ENCODE measurements at regions not wholly inside any gene's neighbourhood (a gene's known extent, or its start where the extent isn't known, plus 50 kb on each side); places are given as distances from the start of the nearest gene placed in this dataset.

DNA sequence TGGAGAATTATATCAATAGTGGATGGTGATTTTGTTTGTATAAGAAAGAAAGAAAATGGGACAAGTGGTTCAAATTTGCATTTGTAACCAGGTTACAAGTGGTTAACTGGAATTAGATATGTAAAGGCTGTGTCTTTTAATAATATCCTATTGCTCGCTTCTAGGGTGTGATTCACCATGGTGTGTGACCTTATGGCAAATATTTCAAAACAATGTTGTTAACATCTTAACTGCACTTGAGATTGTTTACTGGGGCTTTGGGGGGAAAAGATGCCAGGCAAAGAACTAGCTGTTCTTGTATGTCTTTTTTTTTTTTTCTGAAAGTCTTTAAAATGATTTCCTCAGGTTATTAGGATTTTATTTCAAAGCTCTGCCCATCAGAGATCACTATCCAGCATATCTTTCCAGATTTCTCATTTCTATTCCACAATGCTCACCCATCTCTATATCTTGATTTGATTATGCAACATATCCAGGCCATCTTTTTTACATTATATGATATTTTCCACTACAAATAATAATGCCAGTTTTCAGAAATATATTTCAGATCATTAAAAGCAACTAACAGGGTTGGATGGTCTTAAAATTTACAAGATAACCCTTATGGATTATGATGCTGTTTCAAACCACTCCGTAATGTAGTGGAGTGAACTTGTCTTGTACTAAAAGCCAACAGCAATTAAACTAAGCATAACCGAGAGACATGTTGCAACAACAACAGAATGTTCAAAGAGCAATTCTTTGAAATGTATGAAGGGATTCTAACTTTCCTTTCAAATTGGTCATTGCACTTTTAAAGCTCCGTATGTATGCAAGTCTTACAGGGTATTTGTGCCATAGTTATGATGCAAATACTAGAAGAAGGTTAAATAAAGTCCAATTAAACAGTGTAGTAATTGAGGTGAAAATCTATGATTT, 341.5 kb upstream of the ETAA1 start:
- TF ChIP-seq POLR2AphosphoS5 (IDR thresholded peaks at IDR 0.05; ENCODE audit: low read depth) (no peak), GABPA (IDR thresholded peaks at IDR 0.05; ENCODE audit: low read depth) (no peak), SPI1 (IDR thresholded peaks at IDR 0.05; ENCODE audit: borderline replicate concordance, low read depth) (no peak)
- TF ChIP-seq, protein P1, sequence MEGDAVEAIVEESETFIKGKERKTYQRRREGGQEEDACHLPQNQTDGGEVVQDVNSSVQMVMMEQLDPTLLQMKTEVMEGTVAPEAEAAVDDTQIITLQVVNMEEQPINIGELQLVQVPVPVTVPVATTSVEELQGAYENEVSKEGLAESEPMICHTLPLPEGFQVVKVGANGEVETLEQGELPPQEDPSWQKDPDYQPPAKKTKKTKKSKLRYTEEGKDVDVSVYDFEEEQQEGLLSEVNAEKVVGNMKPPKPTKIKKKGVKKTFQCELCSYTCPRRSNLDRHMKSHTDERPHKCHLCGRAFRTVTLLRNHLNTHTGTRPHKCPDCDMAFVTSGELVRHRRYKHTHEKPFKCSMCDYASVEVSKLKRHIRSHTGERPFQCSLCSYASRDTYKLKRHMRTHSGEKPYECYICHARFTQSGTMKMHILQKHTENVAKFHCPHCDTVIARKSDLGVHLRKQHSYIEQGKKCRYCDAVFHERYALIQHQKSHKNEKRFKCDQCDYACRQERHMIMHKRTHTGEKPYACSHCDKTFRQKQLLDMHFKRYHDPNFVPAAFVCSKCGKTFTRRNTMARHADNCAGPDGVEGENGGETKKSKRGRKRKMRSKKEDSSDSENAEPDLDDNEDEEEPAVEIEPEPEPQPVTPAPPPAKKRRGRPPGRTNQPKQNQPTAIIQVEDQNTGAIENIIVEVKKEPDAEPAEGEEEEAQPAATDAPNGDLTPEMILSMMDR (IDR thresholded peaks at IDR 0.05; ENCODE audit: insufficient read depth, low read length) = no peak
- TF ChIP-seq, protein P2, sequence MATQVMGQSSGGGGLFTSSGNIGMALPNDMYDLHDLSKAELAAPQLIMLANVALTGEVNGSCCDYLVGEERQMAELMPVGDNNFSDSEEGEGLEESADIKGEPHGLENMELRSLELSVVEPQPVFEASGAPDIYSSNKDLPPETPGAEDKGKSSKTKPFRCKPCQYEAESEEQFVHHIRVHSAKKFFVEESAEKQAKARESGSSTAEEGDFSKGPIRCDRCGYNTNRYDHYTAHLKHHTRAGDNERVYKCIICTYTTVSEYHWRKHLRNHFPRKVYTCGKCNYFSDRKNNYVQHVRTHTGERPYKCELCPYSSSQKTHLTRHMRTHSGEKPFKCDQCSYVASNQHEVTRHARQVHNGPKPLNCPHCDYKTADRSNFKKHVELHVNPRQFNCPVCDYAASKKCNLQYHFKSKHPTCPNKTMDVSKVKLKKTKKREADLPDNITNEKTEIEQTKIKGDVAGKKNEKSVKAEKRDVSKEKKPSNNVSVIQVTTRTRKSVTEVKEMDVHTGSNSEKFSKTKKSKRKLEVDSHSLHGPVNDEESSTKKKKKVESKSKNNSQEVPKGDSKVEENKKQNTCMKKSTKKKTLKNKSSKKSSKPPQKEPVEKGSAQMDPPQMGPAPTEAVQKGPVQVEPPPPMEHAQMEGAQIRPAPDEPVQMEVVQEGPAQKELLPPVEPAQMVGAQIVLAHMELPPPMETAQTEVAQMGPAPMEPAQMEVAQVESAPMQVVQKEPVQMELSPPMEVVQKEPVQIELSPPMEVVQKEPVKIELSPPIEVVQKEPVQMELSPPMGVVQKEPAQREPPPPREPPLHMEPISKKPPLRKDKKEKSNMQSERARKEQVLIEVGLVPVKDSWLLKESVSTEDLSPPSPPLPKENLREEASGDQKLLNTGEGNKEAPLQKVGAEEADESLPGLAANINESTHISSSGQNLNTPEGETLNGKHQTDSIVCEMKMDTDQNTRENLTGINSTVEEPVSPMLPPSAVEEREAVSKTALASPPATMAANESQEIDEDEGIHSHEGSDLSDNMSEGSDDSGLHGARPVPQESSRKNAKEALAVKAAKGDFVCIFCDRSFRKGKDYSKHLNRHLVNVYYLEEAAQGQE (IDR thresholded peaks at IDR 0.05; ENCODE audit: insufficient replicate concordance, low read depth) = no peak
- Histone ChIP-seq H3K27ac (replicated peaks) (no peak overlapping the region), H3K27me3 (ENCODE audit: insufficient read depth, poor library complexity, severe bottlenecking) (no peaks in the 10 kb centered on the region), H3K4me3 (replicated peaks; ENCODE audit: insufficient read depth, low read length) (no peak overlapping the region)
- DNase-seq (ENCODE audit: low read depth in 1 of 2, low spot score in 1 of 2) = no peak

DNA sequence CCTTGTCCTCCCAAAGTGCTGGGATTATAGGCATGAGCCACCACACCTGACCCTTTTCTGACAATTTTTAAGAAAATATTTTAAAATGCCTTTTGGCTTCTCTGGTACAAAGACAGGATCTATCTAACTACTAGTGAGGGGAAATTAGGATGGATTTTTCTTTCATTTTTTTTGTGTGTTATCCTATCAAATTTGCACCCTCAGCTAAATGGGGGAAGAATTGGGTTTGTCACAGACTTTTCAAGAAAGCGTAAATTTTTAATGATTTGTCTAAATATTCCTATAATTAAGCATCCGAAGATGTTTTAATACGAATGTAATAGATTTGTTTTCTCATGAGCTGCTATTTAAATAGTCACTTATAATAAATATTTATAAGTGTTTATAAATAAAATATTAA, 340.0 kb upstream of the ETAA1 start:
- TF ChIP-seq GABPA (IDR thresholded peaks at IDR 0.05; ENCODE audit: low read depth) = no peak
- TF ChIP-seq, protein P1 (IDR thresholded peaks at IDR 0.05; ENCODE audit: insufficient read depth, low read length) = no peak
- TF ChIP-seq SPI1 (IDR thresholded peaks at IDR 0.05; ENCODE audit: borderline replicate concordance, low read depth) = no peak
- TF ChIP-seq, protein P2 (IDR thresholded peaks at IDR 0.05; ENCODE audit: insufficient replicate concordance, low read depth) = no peak
- TF ChIP-seq POLR2AphosphoS5 (IDR thresholded peaks at IDR 0.05; ENCODE audit: low read depth) = no peak
- Histone ChIP-seq H3K27me3 (ENCODE audit: insufficient read depth, poor library complexity, severe bottlenecking) (no peaks in the 10 kb centered on the region), H3K27ac (replicated peaks) (no peak overlapping the region), H3K4me3 (replicated peaks; ENCODE audit: insufficient read depth, low read length) (no peak overlapping the region)
- DNase-seq (ENCODE audit: low read depth in 1 of 2, low spot score in 1 of 2) = no peak

DNA sequence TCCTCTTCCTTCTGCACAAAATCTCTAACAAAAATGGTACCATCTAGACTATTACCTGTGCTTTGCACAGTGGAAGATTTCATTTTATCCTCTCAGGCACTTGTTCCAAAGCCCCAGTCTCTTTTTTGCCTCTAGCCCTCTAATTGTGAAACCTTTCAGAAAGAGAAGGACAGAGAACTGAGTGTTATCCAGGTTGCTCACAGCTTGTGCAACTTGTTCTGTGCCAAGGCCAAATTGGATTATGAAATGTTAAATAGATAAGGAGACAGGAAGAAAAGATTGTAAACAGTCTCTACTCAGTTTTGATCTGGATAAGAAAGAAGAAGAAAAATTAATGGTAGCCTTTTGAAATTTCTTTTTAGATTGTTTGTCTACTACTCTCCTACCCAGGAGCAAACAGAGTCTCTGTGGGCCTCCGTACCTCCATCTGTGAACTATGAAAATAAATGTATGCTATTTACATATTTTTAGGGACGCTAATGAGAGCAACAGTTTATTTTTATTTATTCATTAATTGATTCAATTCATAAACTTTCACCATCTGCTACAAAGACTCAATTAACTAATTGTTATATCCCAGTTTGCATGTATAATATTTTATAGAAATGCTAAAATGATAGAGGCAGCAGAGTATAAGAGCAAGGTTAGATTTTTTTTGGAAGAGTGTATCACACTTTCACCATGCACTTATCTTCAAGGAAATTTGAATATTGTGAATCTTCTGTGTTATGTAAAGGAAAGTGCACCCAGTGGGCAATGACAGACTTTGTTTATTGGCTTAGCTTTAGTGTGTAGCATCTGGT, 339.0 kb upstream of the ETAA1 start:
- H3K4me3 ChIP-seq (replicated peaks; ENCODE audit: insufficient read depth, low read length) = no peak overlapping the region
- no peaks in the 10 kb centered on the region for H3K27me3 ChIP-seq (ENCODE audit: insufficient read depth, poor library complexity, severe bottlenecking)
- no peak overlapping the region for H3K27ac ChIP-seq (replicated peaks)
- TF ChIP-seq, protein P2 (IDR thresholded peaks at IDR 0.05; ENCODE audit: insufficient replicate concordance, low read depth) = no peak
- no peak for TF ChIP-seq GABPA (IDR thresholded peaks at IDR 0.05; ENCODE audit: low read depth)
- no peak for TF ChIP-seq SPI1 (IDR thresholded peaks at IDR 0.05; ENCODE audit: borderline replicate concordance, low read depth)
- no peak for TF ChIP-seq POLR2AphosphoS5 (IDR thresholded peaks at IDR 0.05; ENCODE audit: low read depth)
- TF ChIP-seq, protein P1 (IDR thresholded peaks at IDR 0.05; ENCODE audit: insufficient read depth, low read length) = no peak
- DNase-seq (ENCODE audit: low read depth in 1 of 2, low spot score in 1 of 2) = no peak
